HG03342 (cell line): ENCODE measurements at regions not wholly inside any gene's neighbourhood (a gene's known extent, or its start where the extent isn't known, plus 50 kb on each side); places are given as distances from the start of the nearest gene placed in this dataset.
"Not testable (repeated sequence)": the region's sequence is repeated elsewhere in the genome, so short reads cannot be mapped to it uniquely, and the experiment has no call there.

ENCODE experiments used
- ATAC-seq: cut with Tn5 transposase; IDR thresholded peaks from one replicate; pipeline ENCODE4 v1.9.1; 2021; ENCODE audit warnings: mild to moderate bottlenecking, moderate library complexity; ENCODE audit not compliant: unreplicated experiment

GRCh38 chr10:4403638-4404252, 422.3 kb upstream of the AKR1E2 start:
- ATAC-seq, result no peak

- not testable (repeated sequence) for ATAC-seq
Observed at GRCh38 chr10:4401080-4401479, 424.9 kb upstream of the AKR1E2 start.

- ATAC-seq, result no peak
Observed at GRCh38 chr10:4399556-4399955, 426.5 kb upstream of the AKR1E2 start.

GRCh38 chr10:4398602-4399001, 427.4 kb upstream of the AKR1E2 start:
- no peak for ATAC-seq

GRCh38 chr10:4397337-4397736, 428.7 kb upstream of the AKR1E2 start:
- no peak for ATAC-seq

GRCh38 chr10:4396401-4397283, 429.4 kb upstream of the AKR1E2 start:
- no peak for ATAC-seq

GRCh38 chr10:4395731-4396130, 430.3 kb upstream of the AKR1E2 start:
- ATAC-seq, result no peak

GRCh38 chr10:4394455-4394854, 431.6 kb upstream of the AKR1E2 start:
- ATAC-seq, result not testable (repeated sequence)

- ATAC-seq, result no peak
Observed at GRCh38 chr10:4391683-4392082, 434.3 kb upstream of the AKR1E2 start.

- no peak for ATAC-seq
Observed at GRCh38 chr10:4390219-4390618, 435.8 kb upstream of the AKR1E2 start.

GRCh38 chr10:4385231-4385870, 440.7 kb upstream of the AKR1E2 start:
- ATAC-seq, result no peak

- ATAC-seq, result no peak
Observed at GRCh38 chr10:4384245-4384644, 441.8 kb upstream of the AKR1E2 start.

GRCh38 chr10:4383651-4384098, 442.3 kb upstream of the AKR1E2 start:
- no peak for ATAC-seq

GRCh38 chr10:4382811-4383210, 443.2 kb upstream of the AKR1E2 start:
- ATAC-seq, result no peak

GRCh38 chr10:4373612-4374011, 452.4 kb upstream of the AKR1E2 start:
- no peak for ATAC-seq

- no peak for ATAC-seq
Observed at GRCh38 chr10:4373098-4373497, 452.9 kb upstream of the AKR1E2 start.

- no peak for ATAC-seq
Observed at GRCh38 chr10:4372601-4373000, 453.4 kb upstream of the AKR1E2 start.

- no peak for ATAC-seq
Observed at GRCh38 chr10:4371691-4372295, 454.2 kb upstream of the AKR1E2 start.

- ATAC-seq, result no peak
Observed at GRCh38 chr10:4370376-4370775, 455.6 kb upstream of the AKR1E2 start.

GRCh38 chr10:4361581-4361980, 464.4 kb upstream of the AKR1E2 start:
- no peak for ATAC-seq

- no peak for ATAC-seq
Observed at GRCh38 chr10:4359003-4359402, 467.0 kb upstream of the AKR1E2 start.
